ENCODE measurements at regions not wholly inside any gene's neighbourhood (a gene's known extent, or its start where the extent isn't known, plus 50 kb on each side); places are given as distances from the start of the nearest gene placed in this dataset.
"Not testable (repeated sequence)": the region's sequence is repeated elsewhere in the genome, so short reads cannot be mapped to it uniquely, and the experiment has no call there.

DNA sequence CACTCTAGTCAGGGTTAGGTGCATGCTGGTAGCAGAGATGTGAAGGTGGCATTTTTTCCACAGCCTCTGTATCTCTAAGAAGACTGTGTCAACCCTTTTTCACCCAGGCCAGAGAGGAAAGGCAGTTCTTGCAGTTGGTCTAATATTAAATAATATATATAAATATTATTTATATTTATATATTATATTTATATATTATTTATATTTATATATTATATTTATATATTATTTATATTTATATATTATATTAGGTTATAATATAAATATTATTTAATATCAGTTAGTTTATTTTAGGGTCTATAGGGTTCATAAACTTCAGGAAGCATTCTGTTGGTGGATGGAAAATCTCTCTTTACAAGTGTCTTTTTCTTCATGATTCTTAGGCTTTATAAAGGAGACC lies 218.6 kb upstream of the DMRTA1 start:
- DNase-seq = no peak

DNA sequence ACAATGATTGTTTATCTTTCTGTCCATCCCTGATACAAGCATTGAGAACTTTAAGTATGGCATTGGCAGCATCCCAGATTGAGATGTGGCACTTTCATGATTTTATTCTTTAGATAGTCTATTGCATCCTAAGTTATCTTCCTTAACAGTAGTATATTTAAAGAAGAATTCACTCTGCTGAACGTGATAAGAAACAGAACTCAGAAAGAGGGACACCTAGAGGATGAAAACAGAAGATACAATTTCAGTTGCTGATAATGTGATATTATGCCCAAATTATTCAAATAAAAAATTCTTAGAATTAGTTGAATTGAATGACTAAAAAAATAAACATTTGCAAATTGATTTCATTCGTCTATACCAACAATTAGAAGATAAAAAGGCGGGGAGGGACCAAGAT lies 218.1 kb upstream of the DMRTA1 start:
- no peak for DNase-seq

DNA sequence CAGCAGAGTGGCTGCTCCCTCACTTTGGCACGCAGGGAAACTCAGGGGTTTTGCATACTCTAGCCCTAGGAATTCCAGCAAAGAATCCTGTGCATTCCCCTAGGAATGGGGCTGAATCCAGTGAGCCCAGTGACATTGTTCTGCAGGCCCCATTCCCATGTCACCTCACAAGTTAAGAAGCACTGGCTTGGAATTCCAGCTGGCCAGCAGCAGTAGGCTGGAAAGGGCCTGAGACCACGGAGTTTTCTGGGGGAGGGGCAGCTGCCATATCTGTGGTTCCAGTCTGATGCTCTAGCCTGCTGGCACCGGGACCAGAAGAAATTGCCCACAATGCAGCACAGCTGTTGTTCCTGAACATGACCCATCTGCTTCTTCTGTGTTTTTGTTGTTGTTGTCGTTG lies 217.6 kb upstream of the DMRTA1 start:
- DNase-seq = no peak

DNA sequence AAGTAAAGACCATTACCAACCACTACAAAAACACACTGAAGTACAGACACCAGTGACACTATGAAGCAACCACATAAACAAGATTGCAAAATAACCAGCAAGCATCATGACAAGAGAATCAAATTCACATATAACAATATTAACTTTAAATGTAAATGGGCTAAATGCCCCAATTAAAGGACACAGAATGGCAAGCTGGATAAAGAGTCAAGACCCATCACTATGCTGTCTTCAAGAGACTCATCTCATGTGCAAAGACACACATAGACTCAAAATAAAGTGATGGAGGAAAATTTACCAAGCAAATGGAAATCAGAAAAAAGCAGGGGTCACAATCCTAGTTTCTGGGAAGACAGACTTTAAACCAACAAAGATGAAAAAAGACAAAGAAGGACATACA lies 215.3 kb upstream of the DMRTA1 start:
- DNase-seq = not testable (repeated sequence)

DNA sequence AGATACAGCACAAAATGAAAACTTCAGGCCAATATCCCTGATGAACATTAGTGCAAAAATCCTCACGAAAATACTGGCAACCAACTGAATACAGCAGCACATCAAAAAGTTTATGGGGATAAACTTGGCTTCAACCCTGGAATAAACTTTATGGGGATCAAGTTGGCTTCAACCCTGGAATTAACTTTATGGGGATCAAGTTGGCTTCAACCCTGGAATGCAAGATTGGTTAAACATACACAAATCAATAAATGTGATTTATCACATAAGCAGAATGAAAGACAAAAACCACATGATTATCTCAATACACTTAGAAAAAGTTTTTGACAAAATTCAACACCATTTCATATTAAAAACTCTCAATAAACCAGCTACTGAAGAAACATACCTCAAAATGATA lies 213.7 kb upstream of the DMRTA1 start:
- DNase-seq = no peak

DNA sequence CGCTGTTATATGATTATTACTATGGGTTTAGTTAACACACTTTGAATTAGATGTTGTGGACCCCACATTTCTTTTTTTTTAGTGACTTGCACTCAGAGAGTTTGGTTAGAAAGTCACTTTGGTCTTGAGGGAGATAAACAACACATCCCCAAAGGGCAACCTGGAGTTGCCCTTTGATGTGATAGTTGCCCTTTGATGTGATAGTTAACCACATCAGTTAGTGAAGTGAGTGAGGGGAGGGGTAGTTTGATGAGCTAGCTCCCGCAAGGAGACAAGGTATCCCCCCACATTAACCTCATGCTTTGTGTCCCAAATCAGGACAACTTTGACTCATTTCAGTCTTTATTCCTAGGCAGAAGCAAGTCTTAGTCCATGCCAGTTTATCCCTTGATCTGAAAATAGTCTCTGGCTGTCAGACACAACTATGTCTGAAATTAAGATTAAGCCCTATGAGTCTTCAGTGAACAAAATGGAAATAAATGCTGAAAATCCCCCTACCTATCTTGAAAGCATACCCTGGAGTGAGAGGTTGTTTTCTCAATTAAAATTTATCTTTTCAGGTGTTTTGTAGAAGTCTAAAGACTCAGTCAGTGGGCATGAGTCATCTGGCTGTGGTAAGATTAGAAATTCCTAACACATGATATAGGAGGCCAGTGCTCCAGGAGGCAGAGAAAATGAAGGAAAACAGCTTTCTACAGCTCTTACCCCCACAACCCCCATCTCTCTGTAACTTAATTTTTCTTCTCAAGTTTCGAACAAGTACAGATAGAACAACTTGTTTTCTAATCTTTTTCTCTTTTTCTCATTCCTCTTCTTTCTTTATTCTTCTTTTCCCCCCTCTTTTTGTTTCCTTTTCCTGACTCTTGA lies 208.9 kb upstream of the DMRTA1 start:
- DNase-seq = no peak

DNA sequence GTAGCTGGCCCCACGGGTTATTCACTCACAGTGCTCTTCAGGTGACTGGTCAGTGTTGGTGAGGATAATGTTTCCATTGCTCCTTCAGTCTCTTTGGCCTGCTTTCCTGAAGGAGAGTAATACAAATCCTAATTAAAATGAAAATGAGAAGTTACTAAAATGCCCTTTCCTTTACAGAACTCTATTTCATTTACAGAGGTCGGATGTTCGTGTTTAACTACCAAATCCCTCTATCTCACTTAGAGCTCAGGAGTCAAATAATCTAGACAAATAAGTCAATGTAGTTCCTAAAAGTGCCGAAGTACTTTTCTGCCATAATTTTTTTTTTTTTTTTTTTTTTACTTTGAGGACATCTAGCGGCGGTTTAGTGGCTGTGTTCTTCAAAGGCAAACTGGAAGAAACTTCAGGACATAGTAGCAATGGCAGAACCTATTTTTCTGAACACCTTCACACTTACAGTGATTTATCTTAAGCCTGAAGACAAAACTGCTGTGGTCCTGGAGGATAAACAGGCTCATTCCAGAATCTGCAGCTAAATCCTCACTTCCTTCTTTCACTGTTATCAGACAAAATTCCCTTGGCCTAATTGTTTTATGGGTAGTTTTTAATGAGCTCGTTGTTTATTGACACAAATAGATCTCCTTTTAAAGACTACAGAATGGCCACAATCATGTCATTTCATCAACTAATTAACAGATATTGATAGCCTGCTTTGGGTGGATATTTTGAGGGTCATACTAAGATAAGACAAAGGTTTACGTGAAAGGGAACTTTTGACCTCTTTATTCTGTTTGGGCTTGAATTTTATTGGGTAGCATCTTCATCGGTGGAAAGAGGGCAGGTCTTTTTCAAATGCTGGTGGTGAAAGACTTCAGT lies 207.6 kb upstream of the DMRTA1 start:
- DNase-seq = peak; percentile 44

DNA sequence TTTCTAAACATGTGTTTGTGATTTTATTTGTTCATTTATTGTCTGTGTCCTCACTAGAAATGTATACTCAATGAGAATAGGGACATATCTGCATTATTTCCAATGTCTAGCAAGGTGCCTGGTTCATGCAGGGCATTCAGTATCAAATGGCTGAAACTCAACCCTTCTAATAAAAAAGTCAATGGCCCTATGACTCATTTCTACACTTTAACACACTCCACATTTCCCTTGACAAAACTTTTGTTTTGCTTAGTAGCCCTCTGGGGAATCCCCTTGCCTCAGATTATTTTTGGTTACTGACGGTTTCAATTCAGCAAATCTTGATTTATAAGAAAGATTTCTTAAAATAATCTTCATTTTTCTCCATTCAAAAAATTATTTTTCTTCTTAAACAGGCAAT lies 206.0 kb upstream of the DMRTA1 start:
- no peak for DNase-seq

DNA sequence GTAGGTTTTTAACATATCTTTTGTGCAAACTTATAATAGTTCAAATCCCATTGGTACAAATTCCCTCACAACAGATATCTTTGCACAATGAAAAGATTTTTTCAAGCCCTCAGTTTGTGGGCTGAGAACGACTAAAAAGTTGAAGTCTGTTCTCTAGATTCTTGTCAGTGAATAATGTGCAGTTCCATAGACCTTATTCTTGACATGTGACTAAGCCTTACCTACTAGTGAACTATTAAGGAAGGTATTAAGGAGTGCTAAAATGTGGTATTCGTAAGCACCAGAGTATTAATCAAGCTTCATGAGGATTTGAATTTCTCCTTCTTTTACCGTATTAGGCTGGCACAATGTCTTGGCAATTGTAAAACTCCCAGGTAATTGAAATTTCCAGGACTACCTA lies 205.6 kb upstream of the DMRTA1 start:
- no peak for DNase-seq

DNA sequence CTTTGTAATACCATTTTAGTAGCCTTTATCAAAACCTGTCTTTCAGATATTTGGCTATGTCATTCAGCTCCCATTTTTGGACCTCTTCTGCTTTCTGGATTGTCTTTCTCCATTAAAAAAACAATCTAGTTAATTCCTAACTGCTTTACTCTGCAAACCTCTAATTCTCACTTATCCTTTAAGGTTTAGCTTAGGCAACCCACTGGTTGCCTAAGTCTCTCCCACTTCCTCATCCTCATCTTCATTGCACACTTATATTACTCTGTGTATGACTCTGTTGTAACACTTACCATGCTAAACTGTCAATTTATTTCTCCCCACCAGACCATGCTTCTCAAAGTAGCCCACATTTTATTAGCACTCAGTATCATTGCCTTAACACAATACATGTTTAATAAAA lies 205.0 kb upstream of the DMRTA1 start:
- no peak for DNase-seq

DNA sequence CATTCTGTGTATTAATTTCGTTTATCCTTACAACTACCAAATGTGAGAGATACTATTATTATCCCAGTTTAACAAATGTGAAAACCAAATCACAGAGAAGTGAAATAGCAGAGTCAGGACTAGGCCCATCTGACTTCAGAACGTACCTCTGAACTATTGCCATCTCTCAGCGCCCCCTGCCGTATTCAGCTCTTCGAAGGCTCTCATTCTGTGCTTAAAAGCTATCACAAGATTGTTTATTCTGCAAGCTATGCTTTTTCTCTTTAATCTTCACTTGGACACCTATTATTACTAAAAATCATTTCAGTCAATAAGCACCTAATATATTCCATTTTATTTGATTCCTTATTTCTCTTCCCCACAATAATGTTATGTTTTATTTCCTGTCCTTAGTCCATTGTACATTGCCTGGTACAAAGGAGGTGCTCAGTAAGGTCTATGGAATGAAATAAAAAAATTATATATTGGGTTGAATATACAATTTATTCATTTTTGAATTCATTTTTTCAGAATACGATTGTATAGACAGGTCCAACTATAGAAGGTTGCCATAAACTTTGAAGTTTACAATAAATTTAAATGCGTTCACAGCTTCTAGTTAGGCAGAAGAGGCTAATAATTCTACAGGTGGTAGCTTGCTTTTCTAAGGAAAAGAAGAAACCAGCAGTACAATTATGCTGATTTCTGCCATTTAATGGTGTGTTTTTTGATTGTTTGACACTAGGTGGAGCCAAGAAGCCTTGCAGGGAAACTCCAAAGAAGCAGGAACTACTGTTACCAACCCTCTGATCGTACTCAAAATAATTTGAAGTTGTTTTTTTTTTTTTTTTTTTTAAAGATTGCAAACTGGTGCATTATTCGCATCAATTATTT lies 202.2 kb upstream of the DMRTA1 start:
- DNase-seq = peak; percentile 33

DNA sequence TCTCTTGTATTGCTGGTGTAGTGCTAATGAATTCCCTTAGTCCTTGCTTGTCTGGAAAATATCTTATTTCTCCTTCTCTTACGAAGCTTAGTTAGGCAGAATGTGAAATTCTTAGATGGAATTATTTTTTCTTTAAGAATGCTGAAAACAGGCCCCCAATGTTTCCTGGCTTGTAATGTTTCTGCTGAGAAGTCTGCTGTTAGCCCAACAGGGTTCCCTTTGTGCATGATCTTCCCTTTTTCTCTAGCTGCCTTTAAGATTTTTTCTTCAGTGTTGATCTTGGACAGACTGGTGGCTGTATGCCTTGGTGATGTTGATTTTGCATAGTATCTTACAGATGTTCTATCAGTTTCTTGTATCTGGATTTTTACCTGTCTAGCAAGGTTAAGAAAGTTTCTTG lies 191.3 kb upstream of the DMRTA1 start:
- DNase-seq = no peak

DNA sequence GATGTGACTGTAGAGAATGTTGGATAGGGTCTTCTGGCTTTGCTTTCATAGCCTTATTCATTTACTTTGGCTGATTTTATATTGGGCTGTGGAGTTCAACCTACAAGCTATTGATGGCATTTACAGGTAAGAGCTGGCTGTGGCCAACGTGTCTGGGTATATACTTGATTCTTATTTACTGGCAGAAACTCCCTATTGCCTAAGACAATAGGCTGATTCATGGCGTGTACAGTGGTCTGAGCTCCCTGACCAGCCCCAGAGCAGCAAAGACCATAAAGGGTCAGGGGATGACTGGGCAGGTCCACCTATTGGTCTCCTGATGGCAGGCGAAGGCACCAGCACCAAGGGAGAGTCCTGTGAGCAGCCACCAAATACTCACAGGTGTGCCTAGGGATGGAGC lies 190.2 kb upstream of the DMRTA1 start:
- DNase-seq = no peak

DNA sequence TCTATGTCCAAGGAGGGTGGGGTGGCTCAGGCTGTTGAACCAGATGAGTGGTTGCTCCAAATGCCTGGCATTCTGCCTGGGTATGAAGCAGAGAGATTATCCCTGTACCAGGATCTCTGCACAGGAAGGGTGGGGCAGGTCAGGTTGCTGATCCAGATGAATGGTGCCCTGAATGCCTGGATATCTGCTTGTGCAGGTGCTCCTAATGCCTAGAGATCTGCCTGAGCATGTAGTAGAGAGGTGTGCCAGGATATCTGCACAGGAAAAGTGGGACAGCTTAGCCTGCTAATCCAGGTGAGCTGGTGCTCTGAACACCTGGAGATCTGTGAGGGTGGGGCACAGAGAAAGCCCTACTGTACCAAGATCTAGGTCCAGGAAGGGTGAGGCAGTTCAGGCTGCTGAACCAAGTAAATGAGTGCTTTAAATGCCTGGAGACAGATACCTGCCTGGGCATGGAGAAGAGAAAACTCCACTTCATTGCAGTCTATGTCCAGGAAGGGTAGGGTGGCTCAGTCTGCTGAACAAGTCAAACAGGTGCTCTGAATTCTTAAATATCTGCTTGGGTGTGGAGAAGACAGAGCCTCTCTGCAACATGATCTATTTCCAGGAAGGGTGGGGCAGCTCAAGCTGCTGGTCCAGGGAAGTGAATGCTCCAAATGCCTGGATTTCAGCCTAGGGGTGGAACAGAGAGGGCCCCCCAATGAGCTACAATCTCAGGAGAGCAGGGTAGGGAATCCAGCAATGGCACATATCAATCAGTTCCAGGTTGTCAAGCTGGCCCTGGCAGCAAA lies 189.4 kb upstream of the DMRTA1 start:
- DNase-seq = no peak

DNA sequence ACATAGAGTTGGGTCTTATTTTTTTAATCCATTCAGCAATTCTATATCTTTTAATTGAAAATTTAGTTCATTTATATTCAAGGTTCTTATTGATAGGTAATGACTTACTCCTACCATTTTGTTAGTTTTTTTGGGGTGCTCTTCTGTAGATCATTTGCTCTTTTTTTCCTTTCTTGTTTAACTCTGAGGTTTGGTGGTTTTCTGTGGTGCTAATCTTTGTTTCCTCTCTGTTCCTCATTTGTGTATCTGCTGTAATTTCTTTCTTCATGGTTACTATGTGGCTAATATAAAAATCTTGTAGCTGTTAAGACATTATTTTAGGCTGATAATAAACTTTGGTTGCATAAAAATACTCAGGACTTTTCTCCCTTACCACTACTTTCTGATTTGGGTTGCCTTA lies 181.6 kb upstream of the DMRTA1 start:
- DNase-seq = no peak

DNA sequence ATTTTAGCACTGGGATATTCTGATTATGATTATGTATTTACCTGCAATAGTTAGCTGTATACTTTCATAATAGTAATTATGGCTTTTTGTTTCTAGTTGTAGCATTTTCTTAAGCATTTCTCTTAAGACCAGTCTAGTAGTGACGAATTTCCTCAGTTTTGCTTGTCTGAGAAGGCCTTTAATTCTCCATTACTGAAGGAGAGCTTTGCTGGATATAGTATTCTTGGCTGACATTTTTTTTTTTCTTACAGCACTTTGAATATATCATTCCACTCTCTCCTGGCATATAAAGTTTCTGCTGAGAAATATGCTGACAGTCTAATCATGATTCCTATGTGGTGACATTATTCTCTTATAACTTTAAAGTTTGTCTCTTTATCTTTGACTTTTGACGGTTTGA lies 181.1 kb upstream of the DMRTA1 start:
- no peak for DNase-seq

DNA sequence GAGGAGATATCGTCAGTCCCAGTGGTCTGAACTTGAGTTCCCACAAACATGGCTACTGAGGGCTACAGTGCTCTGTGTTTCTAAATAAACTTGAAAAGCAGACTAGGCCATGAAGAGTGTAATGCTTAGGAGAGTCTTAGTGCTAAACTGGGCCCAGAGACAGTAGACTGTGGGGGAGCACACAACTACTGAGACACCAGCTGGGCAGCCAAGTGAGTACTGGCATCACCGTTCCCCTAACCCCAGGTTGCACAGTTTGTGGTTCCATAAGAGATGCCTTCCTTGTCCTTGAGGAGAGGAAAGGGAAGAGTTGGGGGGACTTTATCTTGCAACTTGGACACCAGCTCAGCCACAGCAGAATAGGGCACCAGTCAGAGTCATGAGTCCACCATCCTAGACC lies 172.1 kb upstream of the DMRTA1 start:
- DNase-seq = no peak

DNA sequence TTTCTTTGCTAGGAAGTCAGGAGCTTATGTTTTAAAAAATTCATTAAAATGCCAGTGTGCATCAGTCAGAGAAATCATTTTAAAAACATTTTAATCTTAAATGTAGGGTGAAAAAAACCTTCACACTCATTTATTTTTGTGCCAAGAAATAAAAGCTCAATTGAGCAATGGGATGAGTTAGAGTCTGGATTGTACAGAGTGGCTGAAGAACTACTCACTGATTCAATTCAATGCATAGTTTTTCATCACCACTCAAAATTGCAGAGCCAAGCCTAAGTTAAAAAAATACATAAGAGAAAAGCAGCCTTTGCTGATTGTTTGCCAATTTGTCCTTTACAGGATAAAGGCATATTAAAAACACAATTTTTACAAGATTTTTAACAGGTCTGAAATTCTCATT lies 168.2 kb upstream of the DMRTA1 start:
- DNase-seq = no peak

DNA sequence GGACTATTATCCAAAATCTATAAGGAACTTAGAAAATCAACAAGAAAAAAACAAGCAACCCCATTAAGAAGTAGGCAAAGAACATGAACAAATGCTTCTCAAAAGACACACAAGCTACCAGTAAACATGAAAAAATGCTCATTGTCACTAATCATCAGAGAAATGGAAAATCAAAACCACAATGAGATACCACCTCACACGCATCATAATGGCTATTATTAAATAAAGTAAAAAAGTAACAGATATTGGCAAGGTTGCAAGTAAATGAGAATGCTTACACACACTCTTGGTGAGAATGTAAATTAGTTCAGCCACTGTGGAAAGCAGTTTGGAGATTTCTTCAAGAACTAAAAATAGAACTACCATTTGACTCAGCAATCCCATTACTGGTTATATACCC lies 167.0 kb upstream of the DMRTA1 start:
- no peak for DNase-seq

DNA sequence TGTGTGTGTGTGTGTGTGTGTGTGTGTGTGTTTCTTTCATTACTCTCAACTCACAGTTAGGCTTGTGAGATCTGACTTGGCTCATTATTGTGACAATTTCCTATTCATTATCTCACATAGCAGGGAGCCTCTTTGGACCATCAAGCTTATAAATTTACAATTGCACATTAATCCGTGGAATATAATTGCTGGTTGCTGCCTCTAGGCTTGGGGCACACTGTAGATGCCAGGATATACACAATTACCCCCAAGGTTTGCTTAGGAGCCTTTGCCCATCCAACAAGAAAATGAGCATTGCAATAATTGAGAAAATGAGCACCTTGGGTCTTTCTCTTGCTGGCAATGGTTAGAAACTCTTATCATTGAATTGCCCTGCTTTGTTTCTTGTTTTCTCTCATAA lies 161.6 kb upstream of the DMRTA1 start:
- no peak for DNase-seq

DNA sequence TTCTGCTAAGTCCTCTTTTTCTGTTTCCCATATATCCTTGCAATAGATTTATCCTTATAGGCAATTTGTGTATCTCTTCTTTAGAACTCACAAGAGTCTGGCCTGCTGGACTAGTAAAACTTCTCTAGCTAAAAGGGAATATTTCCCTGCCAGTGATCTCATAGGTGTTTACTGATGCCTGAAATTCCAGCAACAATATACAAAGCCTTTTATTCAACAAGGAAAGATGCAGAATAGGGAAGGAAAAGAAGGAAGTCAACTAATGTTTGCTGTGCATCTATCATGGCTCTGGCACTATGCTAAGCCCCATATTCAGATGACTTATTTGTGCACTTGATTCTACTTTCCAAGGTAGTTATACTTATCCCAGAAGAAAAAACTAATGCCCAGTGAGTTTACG lies 160.0 kb upstream of the DMRTA1 start:
- DNase-seq = no peak

DNA sequence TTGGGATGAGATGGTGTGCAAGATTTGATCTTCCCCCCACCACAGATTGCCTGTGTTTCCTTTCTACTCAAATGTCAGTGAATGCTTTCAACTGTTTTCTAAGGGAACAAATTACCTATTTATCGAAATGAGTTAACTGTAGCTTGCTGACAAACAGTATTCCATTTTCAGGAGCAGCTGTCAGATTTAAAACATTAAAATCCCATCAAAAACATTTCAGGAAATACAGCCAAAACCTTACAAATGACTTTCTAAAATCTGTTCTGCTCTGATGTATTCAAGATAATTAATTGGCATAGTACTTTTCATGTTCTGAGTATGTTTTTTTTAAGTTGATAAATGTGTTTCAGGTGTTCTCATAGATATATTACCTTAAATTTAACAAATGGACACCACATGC lies 158.0 kb upstream of the DMRTA1 start:
- DNase-seq = no peak
